ENCODE measurements at regions not wholly inside any gene's neighbourhood (a gene's known extent, or its start where the extent isn't known, plus 50 kb on each side); places are given as distances from the start of the nearest gene placed in this dataset.

DNA sequence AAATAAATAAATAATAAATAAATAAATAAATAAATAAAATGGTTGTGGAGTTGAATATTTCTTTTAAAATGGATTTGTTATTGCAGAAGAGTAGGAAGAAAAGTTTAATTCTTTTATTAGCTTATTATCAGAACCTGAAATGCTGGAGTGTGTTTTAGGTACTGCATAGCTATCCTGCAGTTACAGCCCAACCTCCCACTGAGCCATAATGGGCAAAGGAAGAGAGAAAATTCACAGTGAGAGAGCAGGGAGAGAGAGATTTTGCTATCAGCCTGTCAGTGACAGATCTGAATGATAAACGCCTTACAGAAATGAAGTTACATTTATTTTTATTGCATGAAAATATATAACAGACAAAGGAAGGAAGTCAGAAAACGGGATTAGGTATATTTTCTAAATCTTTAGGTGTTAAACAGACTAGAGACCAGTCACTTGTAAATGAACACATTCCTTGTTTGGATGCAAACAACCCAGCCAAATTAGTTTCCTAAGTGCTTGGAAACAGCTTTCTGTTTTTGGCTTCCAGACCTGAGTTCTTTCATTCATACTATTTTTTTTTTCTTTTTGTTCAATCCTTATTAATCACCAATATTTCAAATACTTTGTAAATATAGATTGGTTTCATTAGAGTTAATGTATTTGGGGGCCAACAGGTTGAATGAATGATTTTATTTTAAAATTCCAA is 425.3 kb downstream of the USP25 start:
- no peak for DNase-seq (ENCODE audit: low spot score)
- Histone ChIP-seq H3K27me3 (no peaks in the 10 kb centered on the region), H3K27ac (no peak overlapping the region), H3K9me3 (no peaks in the 10 kb centered on the region), H3K4me3 (no peak overlapping the region), H3K36me3 (no peaks in the 10 kb centered on the region), H3K4me1 (no peaks in the 10 kb centered on the region)
- TF ChIP-seq, protein P1, sequence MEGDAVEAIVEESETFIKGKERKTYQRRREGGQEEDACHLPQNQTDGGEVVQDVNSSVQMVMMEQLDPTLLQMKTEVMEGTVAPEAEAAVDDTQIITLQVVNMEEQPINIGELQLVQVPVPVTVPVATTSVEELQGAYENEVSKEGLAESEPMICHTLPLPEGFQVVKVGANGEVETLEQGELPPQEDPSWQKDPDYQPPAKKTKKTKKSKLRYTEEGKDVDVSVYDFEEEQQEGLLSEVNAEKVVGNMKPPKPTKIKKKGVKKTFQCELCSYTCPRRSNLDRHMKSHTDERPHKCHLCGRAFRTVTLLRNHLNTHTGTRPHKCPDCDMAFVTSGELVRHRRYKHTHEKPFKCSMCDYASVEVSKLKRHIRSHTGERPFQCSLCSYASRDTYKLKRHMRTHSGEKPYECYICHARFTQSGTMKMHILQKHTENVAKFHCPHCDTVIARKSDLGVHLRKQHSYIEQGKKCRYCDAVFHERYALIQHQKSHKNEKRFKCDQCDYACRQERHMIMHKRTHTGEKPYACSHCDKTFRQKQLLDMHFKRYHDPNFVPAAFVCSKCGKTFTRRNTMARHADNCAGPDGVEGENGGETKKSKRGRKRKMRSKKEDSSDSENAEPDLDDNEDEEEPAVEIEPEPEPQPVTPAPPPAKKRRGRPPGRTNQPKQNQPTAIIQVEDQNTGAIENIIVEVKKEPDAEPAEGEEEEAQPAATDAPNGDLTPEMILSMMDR (IDR thresholded peaks at IDR 0.05), result no peak

DNA sequence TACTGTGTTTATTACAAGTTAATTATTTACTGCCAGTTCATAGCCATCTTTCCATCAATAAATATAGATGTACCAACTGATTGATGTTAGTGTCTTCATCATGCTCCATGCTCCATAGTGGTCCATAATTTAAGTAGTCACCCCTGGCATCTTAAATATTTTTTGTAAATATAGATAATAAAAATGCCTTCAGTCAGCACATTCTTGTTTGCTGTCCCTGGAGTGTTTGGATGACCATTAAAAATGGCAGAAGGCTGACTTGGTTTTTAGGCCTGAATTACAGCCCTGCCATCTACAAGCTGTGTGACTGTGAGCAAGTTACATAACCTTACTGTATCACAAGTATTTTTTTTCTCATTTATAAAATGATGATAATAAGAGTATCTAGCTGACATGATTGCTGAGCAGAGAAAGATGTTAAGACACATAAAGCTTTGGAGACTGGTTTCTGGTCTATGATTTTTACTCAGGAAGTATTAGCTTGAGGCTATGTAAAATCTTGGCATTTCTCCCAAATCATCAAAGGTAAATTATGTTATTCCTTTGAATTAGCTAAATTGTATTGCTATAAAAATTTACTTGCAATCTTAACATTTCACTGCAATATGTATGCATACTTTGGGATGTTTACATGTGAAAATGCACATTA is 427.2 kb downstream of the USP25 start:
- Histone ChIP-seq H3K4me3 (no peak overlapping the region), H3K36me3 (no peaks in the 10 kb centered on the region), H3K4me1 (no peaks in the 10 kb centered on the region), H3K27me3 (no peaks in the 10 kb centered on the region), H3K27ac (no peak overlapping the region), H3K9me3 (no peaks in the 10 kb centered on the region)
- no peak for DNase-seq (ENCODE audit: low spot score)
- TF ChIP-seq, protein P1 (IDR thresholded peaks at IDR 0.05), result no peak

DNA sequence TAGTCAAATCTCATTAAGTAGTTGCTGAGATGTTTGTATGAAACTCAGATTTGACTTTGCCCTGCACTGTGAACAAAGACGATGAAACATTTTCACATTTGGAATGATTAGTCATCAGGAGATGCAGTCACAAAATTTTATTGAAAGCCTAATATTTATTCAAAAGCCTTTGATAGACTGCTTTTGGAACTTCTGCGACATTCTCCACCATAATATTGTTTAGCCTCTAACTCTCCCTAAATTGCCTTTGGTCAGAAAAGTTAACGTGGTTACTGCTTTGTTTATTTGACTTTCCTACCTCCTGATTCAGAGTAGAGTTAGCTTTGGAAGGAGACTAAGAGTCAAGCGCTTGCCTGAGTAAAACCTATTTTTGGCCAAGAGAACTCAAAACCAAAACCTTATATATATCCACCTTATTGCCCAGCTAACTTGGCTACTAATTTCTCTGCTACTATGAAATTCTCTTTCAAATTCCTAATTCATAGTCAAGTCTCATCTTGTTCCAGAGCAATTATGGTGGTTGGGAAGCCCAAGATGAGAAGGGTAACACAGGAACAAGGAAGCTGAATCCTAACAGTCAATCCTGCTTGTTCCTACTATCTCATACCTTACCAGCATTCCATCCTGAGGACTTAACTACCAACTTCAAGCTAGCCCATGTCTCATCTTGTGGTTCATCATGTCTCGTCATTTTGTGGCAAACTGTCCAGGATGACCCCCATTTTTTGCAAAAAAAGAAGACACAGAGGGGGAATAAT is 429.6 kb downstream of the USP25 start:
- Histone ChIP-seq H3K4me3 (no peak overlapping the region), H3K27me3 (no peaks in the 10 kb centered on the region), H3K9me3 (no peaks in the 10 kb centered on the region), H3K36me3 (no peaks in the 10 kb centered on the region), H3K27ac (no peak overlapping the region), H3K4me1 (no peaks in the 10 kb centered on the region)
- TF ChIP-seq, protein P1 (IDR thresholded peaks at IDR 0.05), result no peak
- no peak for DNase-seq (ENCODE audit: low spot score)

DNA sequence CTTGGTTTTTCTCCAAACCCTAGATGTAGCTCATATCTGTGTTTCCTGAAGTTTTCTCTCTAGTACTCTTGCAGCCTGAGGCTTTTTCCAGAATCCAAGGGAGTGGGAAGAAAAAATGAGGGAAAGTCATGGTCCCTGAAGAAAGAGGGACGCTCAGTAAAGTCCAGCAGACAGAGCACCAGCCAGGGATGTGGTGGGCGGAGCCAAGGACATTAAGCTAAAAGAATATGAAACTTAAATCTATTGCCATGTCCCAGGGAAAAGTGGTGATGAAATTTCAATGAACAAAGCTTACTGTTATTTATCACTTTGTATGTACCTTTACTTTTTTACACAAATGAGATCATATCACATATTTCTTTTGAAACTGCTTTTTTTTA is 430.2 kb downstream of the USP25 start:
- H3K9me3 ChIP-seq, result no peaks in the 10 kb centered on the region
- TF ChIP-seq, protein P1 (IDR thresholded peaks at IDR 0.05), result no peak
- no peak overlapping the region for H3K27ac ChIP-seq
- H3K4me1 ChIP-seq, result no peaks in the 10 kb centered on the region
- no peak for DNase-seq (ENCODE audit: low spot score)
- H3K27me3 ChIP-seq, result no peaks in the 10 kb centered on the region
- H3K36me3 ChIP-seq, result no peaks in the 10 kb centered on the region
- H3K4me3 ChIP-seq, result no peak overlapping the region

DNA sequence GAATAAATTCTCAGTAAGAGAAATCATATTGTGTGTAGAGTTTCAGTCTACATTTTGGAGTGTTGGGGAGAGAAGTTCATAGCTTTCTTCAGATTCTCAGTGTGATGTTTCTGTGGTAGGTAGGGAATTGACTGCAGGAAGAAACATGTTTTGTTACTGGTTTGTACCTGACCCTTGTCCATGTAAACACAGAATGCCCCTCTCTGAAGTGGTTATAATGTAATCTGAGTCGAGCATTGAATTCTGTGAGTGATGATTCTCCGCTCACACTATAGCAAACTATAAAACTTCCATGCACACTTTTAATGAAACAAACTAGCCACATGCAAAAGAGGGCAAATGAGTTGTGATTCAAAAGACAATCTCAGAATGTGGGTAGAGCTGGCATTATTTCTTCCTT is 433.2 kb downstream of the USP25 start:
- Histone ChIP-seq H3K27ac (no peak overlapping the region), H3K27me3 (no peaks in the 10 kb centered on the region), H3K36me3 (no peaks in the 10 kb centered on the region), H3K9me3 (no peaks in the 10 kb centered on the region), H3K4me3 (no peak overlapping the region), H3K4me1 (no peaks in the 10 kb centered on the region)
- no peak for DNase-seq (ENCODE audit: low spot score)
- TF ChIP-seq, protein P1 (IDR thresholded peaks at IDR 0.05), result no peak
